Psoas muscle (tissue), 7 donors: ENCODE measurements at regions not wholly inside any gene's neighbourhood (a gene's known extent, or its start where the extent isn't known, plus 50 kb on each side); places are given as distances from the start of the nearest gene placed in this dataset.

Experiments used
- ATAC-seq, 4 donors: fragments of 200-7000 bp; cut with Tn5 transposase; one replicate each; pipeline ENCODE4 v1.9.1; 2020; ENCODE audit warnings: moderate library complexity in 3 of 4, mild to moderate bottlenecking in 2 of 4
- DNase-seq, 2 donors: peaks; one replicate each; pipeline ENCODE4 v3.0.0-alpha.2; 2020
- H3K27ac ChIP-seq: fragments of 200-600 bp; one replicate; pipeline ENCODE4 v1.8.0; 2022
- H3K27me3 ChIP-seq, 3 donors: fragments of 200-600 bp in 1 of 3; one replicate each; pipeline versions ENCODE4 v1.6.1 to v1.8.0; 2013 to 2022; ENCODE audit warnings: low read length in 2 of 3, mild to moderate bottlenecking in 2 of 3, moderate library complexity in 1 of 3; ENCODE audit not compliant: insufficient read depth in 3 of 3
- H3K36me3 ChIP-seq, 2 donors: fragments of 200-600 bp in 1 of 2; one replicate each; pipeline versions ENCODE4 v1.6.1 to v1.8.0; 2013 to 2022; ENCODE audit warnings: low read depth in 1 of 2, mild to moderate bottlenecking in 1 of 2, moderate library complexity in 1 of 2; ENCODE audit not compliant: insufficient read depth in 1 of 2
- H3K4me1 ChIP-seq: fragments of 200-600 bp; one replicate; pipeline ENCODE4 v1.8.0; 2022
- H3K4me3 ChIP-seq: fragments of 200-600 bp; one replicate; pipeline ENCODE4 v1.8.0; 2022; ENCODE audit warnings: mild to moderate bottlenecking
- H3K9me3 ChIP-seq: fragments of 200-600 bp; one replicate; pipeline ENCODE4 v1.8.0; 2022
- WGBS, 3 donors: extraction: QIAGEN DNeasy Blood & Tissue Kit; methylation state at CpG; one replicate each; pipeline versions ENCODE4 v1.1.6 to v1.1.7; 2013; 5-methylcytosine and 5-hydroxymethylcytosine counted together
- intact Hi-C, 2 donors: fragments of 100-400 bp; cut with DNase I; formaldehyde crosslinking; loops; one replicate each; pipeline versions ENCODE4 v1.11.0 to v1.14.2; 2022
- TF ChIP-seq, protein P1 (sequence below): fragments of 200-600 bp; IDR thresholded peaks from one replicate; pipeline ENCODE4 v1.8.0; 2022; ENCODE audit warnings: antibody characterized with exemption
- donor health status: healthy with polysubstance abuse.
- donor health status: DM: no; HTN: no; CAD: no; lungs with moderate emphysema.
- donor health status: Bipolar disorder and iron deficiency.
- donor health status: healthy.
- donor health status: DM: yes; HTN: yes; CAD: no.
- donor health status: DM: no; HTN: no; CAD: no.
- donor health status: DM: yes; HTN: yes; CAD: no.

- H3K4me1 ChIP-seq = peaks cover 9% of the 10 kb centered on the region
- no peaks in the 10 kb centered on the region for H3K27me3 ChIP-seq
- no peak overlapping the region for H3K27ac ChIP-seq
- no peak overlapping the region for H3K4me3 ChIP-seq
- 90 to 94% (median 93%) methylated on average over 3 of the region's 3 CpGs for WGBS, 3 donors
- no peaks in the 10 kb centered on the region for H3K36me3 ChIP-seq
- intact Hi-C loops = loop anchor here in 1 of 2 donors (5.0 to 10.0 kb wide), 2 partner anchors 45 to 168 kb away; partner anchors contain the start of gene CITED2
- H3K9me3 ChIP-seq = no peaks in the 10 kb centered on the region
- no peak for ATAC-seq
- TF ChIP-seq, protein P1, sequence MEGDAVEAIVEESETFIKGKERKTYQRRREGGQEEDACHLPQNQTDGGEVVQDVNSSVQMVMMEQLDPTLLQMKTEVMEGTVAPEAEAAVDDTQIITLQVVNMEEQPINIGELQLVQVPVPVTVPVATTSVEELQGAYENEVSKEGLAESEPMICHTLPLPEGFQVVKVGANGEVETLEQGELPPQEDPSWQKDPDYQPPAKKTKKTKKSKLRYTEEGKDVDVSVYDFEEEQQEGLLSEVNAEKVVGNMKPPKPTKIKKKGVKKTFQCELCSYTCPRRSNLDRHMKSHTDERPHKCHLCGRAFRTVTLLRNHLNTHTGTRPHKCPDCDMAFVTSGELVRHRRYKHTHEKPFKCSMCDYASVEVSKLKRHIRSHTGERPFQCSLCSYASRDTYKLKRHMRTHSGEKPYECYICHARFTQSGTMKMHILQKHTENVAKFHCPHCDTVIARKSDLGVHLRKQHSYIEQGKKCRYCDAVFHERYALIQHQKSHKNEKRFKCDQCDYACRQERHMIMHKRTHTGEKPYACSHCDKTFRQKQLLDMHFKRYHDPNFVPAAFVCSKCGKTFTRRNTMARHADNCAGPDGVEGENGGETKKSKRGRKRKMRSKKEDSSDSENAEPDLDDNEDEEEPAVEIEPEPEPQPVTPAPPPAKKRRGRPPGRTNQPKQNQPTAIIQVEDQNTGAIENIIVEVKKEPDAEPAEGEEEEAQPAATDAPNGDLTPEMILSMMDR = no peak
- no peak for DNase-seq
Measured at GRCh38 chr6:139542351-139542750, 167.9 kb upstream of the CITED2 start.

DNA sequence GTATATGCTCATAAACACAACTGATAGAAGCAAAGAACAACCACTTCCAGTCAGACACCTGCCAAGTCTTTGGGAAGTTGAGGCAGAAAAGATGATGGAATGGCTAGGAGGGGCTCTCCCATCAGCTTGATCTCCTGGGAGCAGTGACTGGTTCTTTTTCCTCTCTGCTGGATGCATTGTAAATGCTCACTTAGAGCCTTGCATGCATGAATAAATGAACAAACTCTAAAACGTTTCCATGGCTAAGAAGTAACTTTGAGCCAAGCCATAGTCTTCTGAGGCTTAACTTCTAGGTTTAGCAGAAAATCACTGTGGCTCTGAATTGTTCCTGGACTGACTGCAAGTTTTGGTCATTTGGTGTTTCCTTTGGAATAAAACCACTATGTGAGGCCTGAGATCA, 166.4 kb upstream of the CITED2 start:
- WGBS, 3 donors = 28 to 52% (median 46%) methylated on average over 1 of the region's 1 CpG
- DNase-seq = no peak
- Histone ChIP-seq H3K4me3 (no peak overlapping the region), H3K27me3 (no peaks in the 10 kb centered on the region), H3K27ac (peak overlapping the region; percentile 86), H3K4me1 (peaks cover 9% of the 10 kb centered on the region), H3K9me3 (no peaks in the 10 kb centered on the region), H3K36me3 (no peaks in the 10 kb centered on the region)
- TF ChIP-seq, protein P1 = no peak
- no peak for ATAC-seq
- intact Hi-C loops = loop anchor here in 1 of 2 donors (5.0 to 10.0 kb wide), 2 partner anchors 46 to 166 kb away; partner anchors contain the start of gene CITED2

DNA sequence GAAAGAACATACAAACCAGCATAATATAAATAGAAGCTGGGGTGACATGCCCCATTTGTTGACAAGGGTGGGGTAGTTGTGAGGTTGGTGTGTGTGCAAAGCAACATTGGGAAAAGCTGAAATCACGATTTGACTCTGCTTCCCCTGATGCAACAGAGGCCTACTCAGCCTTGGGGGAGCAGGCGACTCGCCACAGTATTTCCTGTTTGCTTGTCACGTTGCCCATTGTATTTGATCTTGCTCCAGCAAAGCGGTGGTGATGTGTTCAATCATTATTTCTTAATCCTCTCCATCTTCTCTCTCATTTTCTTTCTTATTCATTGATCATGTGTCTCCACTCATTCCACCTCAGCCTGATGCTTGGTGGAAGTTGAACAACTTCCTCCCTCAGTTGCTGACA, 165.8 kb upstream of the CITED2 start:
- no peaks in the 10 kb centered on the region for H3K27me3 ChIP-seq
- TF ChIP-seq, protein P1 = no peak
- H3K9me3 ChIP-seq = no peaks in the 10 kb centered on the region
- intact Hi-C loops = loop anchor here in 1 of 2 donors (5.0 to 10.0 kb wide), 2 partner anchors 47 to 165 kb away; partner anchors contain the start of gene CITED2
- H3K4me3 ChIP-seq = peak overlapping the region; percentile 15
- H3K27ac ChIP-seq = peak overlapping the region; percentile 86
- 44 to 75% (median 47%) methylated on average over 5 of the region's 5 CpGs for WGBS, 3 donors
- DNase-seq (peak; percentile 29 to 67), ATAC-seq (peak; percentile 33 to 55 (median 36))
- peaks cover 9% of the 10 kb centered on the region for H3K4me1 ChIP-seq
- H3K36me3 ChIP-seq = no peaks in the 10 kb centered on the region

GRCh38 chr6:139539852-139540251, 165.4 kb upstream of the CITED2 start:
- Histone ChIP-seq H3K4me3 (peak overlapping the region; percentile 15), H3K27ac (peak overlapping the region; percentile 86), H3K36me3 (no peaks in the 10 kb centered on the region), H3K9me3 (no peaks in the 10 kb centered on the region), H3K4me1 (peaks cover 7% of the 10 kb centered on the region), H3K27me3 (no peaks in the 10 kb centered on the region)
- ATAC-seq = peak; percentile 99 to 100 (median 100)
- TF ChIP-seq, protein P1 = no peak
- WGBS, 3 donors = 29 to 32% (median 31%) methylated on average over 12 of the region's 12 CpGs
- intact Hi-C loops = loop anchor here in 1 of 2 donors (5.0 to 10.0 kb wide), 2 partner anchors 47 to 165 kb away; partner anchors contain the start of gene CITED2
- peak; percentile 79 to 88 for DNase-seq

DNA sequence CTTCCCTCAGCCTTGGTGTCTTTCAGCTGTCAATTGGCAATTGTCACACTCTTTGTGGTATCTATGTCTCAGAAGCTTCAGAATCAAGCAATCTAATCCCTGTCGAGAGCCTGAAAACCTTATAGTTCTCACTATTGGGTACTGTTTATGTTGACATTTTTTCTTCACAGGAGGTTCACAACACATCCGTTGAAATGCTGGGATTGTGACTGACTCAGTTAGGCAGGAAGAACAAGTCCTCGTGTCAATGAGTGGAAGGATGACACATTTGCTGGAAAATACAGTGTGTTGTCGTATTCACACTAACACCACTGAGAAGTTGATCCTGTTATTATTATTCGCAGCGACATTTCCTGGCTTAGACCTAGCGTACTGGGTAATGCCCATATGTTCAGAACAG, 163.9 kb upstream of the CITED2 start:
- Histone ChIP-seq H3K4me3 (no peak overlapping the region), H3K27ac (no peak overlapping the region), H3K36me3 (no peaks in the 10 kb centered on the region), H3K4me1 (peaks cover 7% of the 10 kb centered on the region), H3K9me3 (no peaks in the 10 kb centered on the region), H3K27me3 (no peaks in the 10 kb centered on the region)
- ATAC-seq (no peak), DNase-seq (no peak)
- TF ChIP-seq, protein P1 = no peak
- WGBS, 3 donors = 93 to 94% (median 93%) methylated on average over 7 of the region's 7 CpGs
- intact Hi-C loops = no loop called here
